COR-L47 (cell line): ENCODE measurements at regions not wholly inside any gene's neighbourhood (a gene's known extent, or its start where the extent isn't known, plus 50 kb on each side); places are given as distances from the start of the nearest gene placed in this dataset.
"Not testable (repeated sequence)": the region's sequence is repeated elsewhere in the genome, so short reads cannot be mapped to it uniquely, and the experiment has no call there.

ENCODE experiments used
- DNase-seq: peaks from one replicate; lab custom pipeline; 2025; lab: John Stamatoyannopoulos, UW

GRCh38 chrX:65971151-65971550 lies 68.7 kb downstream of the VSIG4 start:
- no peak for DNase-seq

GRCh38 chrX:65967159-65967558 lies 72.7 kb downstream of the VSIG4 start:
- not testable (repeated sequence) for DNase-seq

GRCh38 chrX:65961714-65962113 lies 78.2 kb downstream of the VSIG4 start:
- DNase-seq, result no peak

- no peak for DNase-seq
These were observed 91.8 kb downstream of the VSIG4 start for GRCh38 chrX:65948103-65948502.

GRCh38 chrX:65941775-65942174 lies 98.1 kb downstream of the VSIG4 start:
- DNase-seq, result no peak

GRCh38 chrX:65933085-65933589 lies 106.7 kb downstream of the VSIG4 start:
- no peak for DNase-seq

- peak; percentile 0 for DNase-seq
These were observed 107.5 kb downstream of the VSIG4 start for GRCh38 chrX:65932173-65933084.

GRCh38 chrX:65928522-65928921 lies 111.4 kb downstream of the VSIG4 start:
- no peak for DNase-seq

GRCh38 chrX:65927386-65927785 lies 112.5 kb downstream of the VSIG4 start:
- not testable (repeated sequence) for DNase-seq

GRCh38 chrX:65926095-65927019 lies 113.5 kb downstream of the VSIG4 start:
- DNase-seq, result no peak

GRCh38 chrX:65925592-65925991 lies 114.3 kb downstream of the VSIG4 start:
- no peak for DNase-seq

GRCh38 chrX:65925005-65925404 lies 114.9 kb downstream of the VSIG4 start:
- no peak for DNase-seq

GRCh38 chrX:65921363-65921762 lies 118.5 kb downstream of the VSIG4 start:
- DNase-seq, result no peak

- no peak for DNase-seq
These were observed 119.3 kb downstream of the VSIG4 start for GRCh38 chrX:65920620-65921019.

- no peak for DNase-seq
These were observed 129.0 kb downstream of the VSIG4 start for GRCh38 chrX:65910899-65911298.

- DNase-seq, result no peak
These were observed 136.1 kb downstream of the VSIG4 start for GRCh38 chrX:65903750-65904149.

GRCh38 chrX:65902011-65902410 lies 137.9 kb downstream of the VSIG4 start:
- DNase-seq, result no peak

GRCh38 chrX:65900850-65901844 lies 138.7 kb downstream of the VSIG4 start:
- DNase-seq, result no peak

- DNase-seq, result no peak
These were observed 145.7 kb downstream of the VSIG4 start for GRCh38 chrX:65894133-65894532.

- not testable (repeated sequence) for DNase-seq
These were observed 148.1 kb downstream of the VSIG4 start for GRCh38 chrX:65891817-65892216.

- DNase-seq, result not testable (repeated sequence)
These were observed 151.7 kb downstream of the VSIG4 start for GRCh38 chrX:65888150-65888549.
